GM10248 (cell line): ENCODE measurements at regions not wholly inside any gene's neighbourhood (a gene's known extent, or its start where the extent isn't known, plus 50 kb on each side); places are given as distances from the start of the nearest gene placed in this dataset.

Experiments
- CTCF ChIA-PET: fragments of 300-600 bp; sonication (Branson Sonifier 250); formaldehyde crosslinking; extraction: SDS; loops from one replicate; lab custom pipeline; 2021; ENCODE audit warnings: antibody characterized with exemption; lab: Yijun Ruan, JAX
- POLR2A ChIA-PET: fragments of 350-650 bp; sonication (Branson Sonifier 250); formaldehyde crosslinking; extraction: SDS; loops from one replicate; lab custom pipeline; 2020; ENCODE audit warnings: antibody characterized with exemption; lab: Yijun Ruan, JAX
- DNase-seq: peaks from one replicate; pipeline ENCODE4 v3.0.0; 2012; ENCODE audit errors: extremely low spot score
- CTCF ChIP-seq: IDR thresholded peaks from 2 replicates; pipeline ENCODE4 v1.5.1; 2012; ENCODE audit warnings: mild to moderate bottlenecking, low read depth; ENCODE audit errors: extremely low read depth, missing control alignments, control extremely low read depth

- DNase-seq: no peak
- no peak for TF ChIP-seq CTCF
- ChIA-PET CTCF (no interaction called here), POLR2A (no interaction called here)
Measured at GRCh38 chr3:188082450-188082849, 71.5 kb upstream of the LPP start.

GRCh38 chr3:188083011-188083410, 70.9 kb upstream of the LPP start:
- CTCF ChIA-PET: no interaction called here
- POLR2A ChIA-PET: no interaction called here
- DNase-seq: no peak
- TF ChIP-seq CTCF: no peak

GRCh38 chr3:188084752-188085583, 69.0 kb upstream of the LPP start:
- CTCF ChIA-PET: no interaction called here
- no peak for TF ChIP-seq CTCF
- POLR2A ChIA-PET: no interaction called here
- DNase-seq: no peak

GRCh38 chr3:188085584-188086560, 68.1 kb upstream of the LPP start:
- ChIA-PET POLR2A (no interaction called here), CTCF (no interaction called here)
- TF ChIP-seq CTCF: no peak
- no peak for DNase-seq

GRCh38 chr3:188088948-188089685, 64.8 kb upstream of the LPP start:
- no peak for DNase-seq
- POLR2A ChIA-PET: no interaction called here
- CTCF ChIA-PET: interaction anchor here (1.4 to 1.5 kb wide), 2 partner anchors 23 to 349 kb away, joined by 3 to 4 read pairs; no protein-coding TSS in a partner anchor
- no peak for TF ChIP-seq CTCF
